Ascending aorta (tissue), 2 donors: ENCODE measurements at regions not wholly inside any gene's neighbourhood (a gene's known extent, or its start where the extent isn't known, plus 50 kb on each side); places are given as distances from the start of the nearest gene placed in this dataset.

ENCODE experiments used
- DNase-seq, 2 donors: peaks; one replicate each; pipeline ENCODE4 v3.0.0-alpha.2; 2019; ENCODE audit warnings: low spot score in 2 of 2
- H3K27ac ChIP-seq, 2 donors: fragments of 200-600 bp; sonication (generic); one replicate each; pipeline ENCODE4 v1.5.1; 2016 to 2017; ENCODE audit warnings: mild to moderate bottlenecking in 1 of 2
- H3K27me3 ChIP-seq: fragments of 200-600 bp; sonication (generic); one replicate; pipeline ENCODE4 v1.5.1; 2017
- H3K36me3 ChIP-seq, 2 donors: fragments of 200-600 bp; sonication (generic); one replicate each; pipeline ENCODE4 v1.5.1; 2016
- H3K4me1 ChIP-seq, 2 donors: fragments of 200-600 bp; sonication (generic); one replicate each; pipeline ENCODE4 v1.5.1; 2016 to 2017; ENCODE audit warnings: mild to moderate bottlenecking in 1 of 2
- H3K4me3 ChIP-seq, 2 donors: fragments of 200-600 bp; sonication (generic); one replicate each; pipeline ENCODE4 v1.5.1; 2016 to 2017; ENCODE audit warnings: mild to moderate bottlenecking in 1 of 2
- H3K9me3 ChIP-seq, 2 donors: fragments of 200-600 bp; sonication (generic); one replicate each; pipeline ENCODE4 v1.5.1; 2016
- intact Hi-C: fragments of 100-400 bp; cut with DNase I; formaldehyde crosslinking; loops from one replicate; pipeline ENCODE4 v1.15.1; 2023
- TF ChIP-seq, protein P1 (sequence below), 3 experiments: fragments of 200-600 bp in 2 of 3; fragments of 450-650 bp in 1 of 3; sonication (generic) in 2 of 3; IDR thresholded peaks; one replicate each; pipeline ENCODE4 v1.5.1; 2016 to 2019; ENCODE audit warnings: antibody characterized with exemption in 3 of 3, mild to moderate bottlenecking in 1 of 3, moderate library complexity in 1 of 3

DNA sequence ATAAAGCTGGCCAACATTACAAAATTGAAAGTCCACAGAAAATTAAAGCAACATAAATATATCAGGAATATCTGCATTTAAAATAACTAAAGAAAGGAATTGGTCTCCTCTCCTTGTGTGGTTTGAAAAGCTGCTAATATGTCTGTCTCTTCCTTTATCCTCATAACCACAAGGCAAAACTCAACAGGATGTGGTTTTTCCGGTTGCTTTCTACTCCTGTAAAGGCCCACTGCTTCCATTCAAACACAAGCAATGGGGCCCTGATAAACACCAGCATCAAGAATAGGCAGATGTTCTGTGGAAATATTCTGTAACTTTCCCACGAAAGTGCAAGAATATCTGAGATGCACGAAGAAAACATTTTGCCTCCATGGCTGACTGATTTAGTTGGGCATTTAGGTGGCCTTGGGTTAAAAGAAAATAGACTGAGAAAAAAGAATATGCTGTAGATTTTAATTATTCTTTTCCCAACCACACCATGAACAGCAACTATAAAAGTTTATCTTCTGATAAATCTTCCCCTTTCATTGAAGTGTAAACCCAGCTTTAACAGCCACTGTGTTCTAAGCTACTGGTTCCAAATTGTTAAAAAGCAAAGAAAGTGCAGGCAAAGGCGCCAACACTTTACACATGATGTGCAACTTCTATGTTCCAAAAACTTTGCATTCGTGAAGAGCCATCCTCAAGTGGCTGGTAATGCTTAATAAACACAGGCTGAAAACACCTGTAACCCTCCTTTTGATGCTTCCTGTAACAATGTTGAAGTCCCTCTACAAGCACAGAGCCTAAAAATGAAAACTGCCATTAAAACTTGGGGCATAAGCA lies 50.5 kb upstream of the NDST3 start:
- Histone ChIP-seq H3K4me1 (no peaks in the 10 kb centered on the region), H3K27me3 (no peaks in the 10 kb centered on the region), H3K36me3 (no peaks in the 10 kb centered on the region), H3K27ac (no peak overlapping the region), H3K4me3 (no peak overlapping the region), H3K9me3 (no peaks in the 10 kb centered on the region)
- TF ChIP-seq, protein P1, sequence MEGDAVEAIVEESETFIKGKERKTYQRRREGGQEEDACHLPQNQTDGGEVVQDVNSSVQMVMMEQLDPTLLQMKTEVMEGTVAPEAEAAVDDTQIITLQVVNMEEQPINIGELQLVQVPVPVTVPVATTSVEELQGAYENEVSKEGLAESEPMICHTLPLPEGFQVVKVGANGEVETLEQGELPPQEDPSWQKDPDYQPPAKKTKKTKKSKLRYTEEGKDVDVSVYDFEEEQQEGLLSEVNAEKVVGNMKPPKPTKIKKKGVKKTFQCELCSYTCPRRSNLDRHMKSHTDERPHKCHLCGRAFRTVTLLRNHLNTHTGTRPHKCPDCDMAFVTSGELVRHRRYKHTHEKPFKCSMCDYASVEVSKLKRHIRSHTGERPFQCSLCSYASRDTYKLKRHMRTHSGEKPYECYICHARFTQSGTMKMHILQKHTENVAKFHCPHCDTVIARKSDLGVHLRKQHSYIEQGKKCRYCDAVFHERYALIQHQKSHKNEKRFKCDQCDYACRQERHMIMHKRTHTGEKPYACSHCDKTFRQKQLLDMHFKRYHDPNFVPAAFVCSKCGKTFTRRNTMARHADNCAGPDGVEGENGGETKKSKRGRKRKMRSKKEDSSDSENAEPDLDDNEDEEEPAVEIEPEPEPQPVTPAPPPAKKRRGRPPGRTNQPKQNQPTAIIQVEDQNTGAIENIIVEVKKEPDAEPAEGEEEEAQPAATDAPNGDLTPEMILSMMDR (IDR thresholded peaks at IDR 0.05), result no peak
- no peak for DNase-seq
- intact Hi-C loops, result no loop called here

DNA sequence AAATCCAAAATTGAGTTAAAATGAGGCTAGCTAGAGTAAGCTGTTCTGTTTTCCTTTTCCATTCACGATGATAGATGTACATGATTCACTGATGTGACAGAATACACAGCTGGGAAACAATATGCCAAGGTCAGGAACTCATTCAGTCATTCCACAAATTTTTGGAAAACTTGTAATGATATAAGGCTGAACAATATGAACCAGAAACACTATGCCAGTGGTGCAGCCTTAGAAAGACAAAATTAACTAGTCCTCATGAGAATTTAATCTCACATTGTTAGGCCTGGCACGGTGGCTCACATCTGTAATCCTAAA lies 50.0 kb upstream of the NDST3 start:
- intact Hi-C loops, result no loop called here
- H3K4me1 ChIP-seq, result no peaks in the 10 kb centered on the region
- TF ChIP-seq, protein P1 (IDR thresholded peaks at IDR 0.05), result no peak
- H3K9me3 ChIP-seq, result no peaks in the 10 kb centered on the region
- H3K27ac ChIP-seq, result no peak overlapping the region
- H3K4me3 ChIP-seq, result no peak overlapping the region
- H3K27me3 ChIP-seq, result no peaks in the 10 kb centered on the region
- no peak for DNase-seq
- H3K36me3 ChIP-seq, result no peaks in the 10 kb centered on the region
